ENCODE measurements at regions not wholly inside any gene's neighbourhood (a gene's known extent, or its start where the extent isn't known, plus 50 kb on each side); places are given as distances from the start of the nearest gene placed in this dataset.

- TF ChIP-seq POLR2A (IDR thresholded peaks at IDR 0.05; ENCODE audit: low read length), result no peak
- no peak for TF ChIP-seq GATA1 (IDR thresholded peaks at IDR 0.05; ENCODE audit: low read depth, low read length)
These were observed 472.9 kb downstream of the FOXO1 start for GRCh38 chr13:40193286-40194223.

All from erythroblast (primary cell).